AG10803 (cell line): ENCODE measurements at regions not wholly inside any gene's neighbourhood (a gene's known extent, or its start where the extent isn't known, plus 50 kb on each side); places are given as distances from the start of the nearest gene placed in this dataset.
A peak's percentile ranks its signal among the peaks of the same experiment; 100 is the strongest.

Experiments used
- DNase-seq: peaks from one replicate; pipeline ENCODE4 v3.0.0; 2010; ENCODE audit warnings: low read depth
- H3K4me3 ChIP-seq: 2 replicates; pipeline ENCODE4 v1.5.1; 2011; ENCODE audit warnings: mild to moderate bottlenecking, low read length, control low read depth
- TF ChIP-seq, protein P1 (sequence below): conservative IDR thresholded peaks from 2 replicates; pipeline ENCODE4 v1.5.1; 2011; ENCODE audit warnings: mild to moderate bottlenecking, low read length, control low read depth, inconsistent platforms

DNA sequence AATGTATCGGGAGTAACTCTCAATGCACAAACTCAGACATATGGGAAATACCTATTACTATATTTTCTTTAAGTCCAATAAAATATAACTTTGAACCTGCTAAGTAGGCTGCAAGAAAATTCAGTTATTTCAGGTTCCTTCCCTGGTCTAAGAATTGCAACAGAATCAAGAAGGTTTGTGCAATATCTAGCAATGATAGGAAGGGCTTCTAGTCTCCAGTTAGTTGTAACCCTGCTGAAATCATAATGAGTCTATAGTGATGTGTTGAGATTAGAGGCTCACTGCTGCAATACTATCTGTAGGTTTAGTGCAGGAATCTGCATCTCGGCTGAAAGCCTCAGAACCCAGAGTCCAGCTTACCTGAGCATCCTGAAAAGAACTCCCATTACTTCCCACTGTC, 110.5 kb downstream of the PMP22 start:
- TF ChIP-seq, protein P1, sequence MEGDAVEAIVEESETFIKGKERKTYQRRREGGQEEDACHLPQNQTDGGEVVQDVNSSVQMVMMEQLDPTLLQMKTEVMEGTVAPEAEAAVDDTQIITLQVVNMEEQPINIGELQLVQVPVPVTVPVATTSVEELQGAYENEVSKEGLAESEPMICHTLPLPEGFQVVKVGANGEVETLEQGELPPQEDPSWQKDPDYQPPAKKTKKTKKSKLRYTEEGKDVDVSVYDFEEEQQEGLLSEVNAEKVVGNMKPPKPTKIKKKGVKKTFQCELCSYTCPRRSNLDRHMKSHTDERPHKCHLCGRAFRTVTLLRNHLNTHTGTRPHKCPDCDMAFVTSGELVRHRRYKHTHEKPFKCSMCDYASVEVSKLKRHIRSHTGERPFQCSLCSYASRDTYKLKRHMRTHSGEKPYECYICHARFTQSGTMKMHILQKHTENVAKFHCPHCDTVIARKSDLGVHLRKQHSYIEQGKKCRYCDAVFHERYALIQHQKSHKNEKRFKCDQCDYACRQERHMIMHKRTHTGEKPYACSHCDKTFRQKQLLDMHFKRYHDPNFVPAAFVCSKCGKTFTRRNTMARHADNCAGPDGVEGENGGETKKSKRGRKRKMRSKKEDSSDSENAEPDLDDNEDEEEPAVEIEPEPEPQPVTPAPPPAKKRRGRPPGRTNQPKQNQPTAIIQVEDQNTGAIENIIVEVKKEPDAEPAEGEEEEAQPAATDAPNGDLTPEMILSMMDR: no peak
- DNase-seq: peak; percentile 54
- no peak overlapping the region for H3K4me3 ChIP-seq

- no peak for DNase-seq
- TF ChIP-seq, protein P1: no peak
- no peak overlapping the region for H3K4me3 ChIP-seq
Measured at GRCh38 chr17:15145621-15146020, 119.5 kb downstream of the PMP22 start.

DNA sequence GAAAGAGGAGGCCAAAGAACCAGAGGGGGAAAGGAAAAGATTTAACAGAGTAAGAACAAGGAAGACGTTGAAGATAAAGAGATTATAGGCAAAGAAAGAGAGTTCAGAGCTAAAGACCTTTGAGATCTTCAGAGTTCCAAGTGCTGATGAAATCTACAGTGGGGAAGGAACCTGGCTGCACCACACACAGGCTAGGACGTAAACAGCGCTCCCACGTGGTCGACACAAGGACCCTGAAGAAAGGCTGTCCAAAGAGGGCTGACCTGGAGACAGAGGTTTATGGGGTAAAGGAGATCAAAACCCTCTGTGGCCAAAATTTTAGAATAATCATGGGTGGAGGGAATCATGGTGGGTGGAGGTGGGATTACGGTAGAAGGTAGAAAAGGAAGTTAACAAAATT, 121.6 kb downstream of the PMP22 start:
- no peak overlapping the region for H3K4me3 ChIP-seq
- no peak for DNase-seq
- TF ChIP-seq, protein P1: no peak

GRCh38 chr17:15134363-15134762, 130.8 kb downstream of the PMP22 start:
- no peak overlapping the region for H3K4me3 ChIP-seq
- TF ChIP-seq, protein P1: no peak
- DNase-seq: no peak

GRCh38 chr17:15133826-15134225, 131.3 kb downstream of the PMP22 start:
- no peak for DNase-seq
- H3K4me3 ChIP-seq: no peak overlapping the region
- TF ChIP-seq, protein P1: no peak

- DNase-seq: no peak
- H3K4me3 ChIP-seq: no peak overlapping the region
- TF ChIP-seq, protein P1: no peak
Measured at GRCh38 chr17:15133143-15133542, 132.0 kb downstream of the PMP22 start.

DNA sequence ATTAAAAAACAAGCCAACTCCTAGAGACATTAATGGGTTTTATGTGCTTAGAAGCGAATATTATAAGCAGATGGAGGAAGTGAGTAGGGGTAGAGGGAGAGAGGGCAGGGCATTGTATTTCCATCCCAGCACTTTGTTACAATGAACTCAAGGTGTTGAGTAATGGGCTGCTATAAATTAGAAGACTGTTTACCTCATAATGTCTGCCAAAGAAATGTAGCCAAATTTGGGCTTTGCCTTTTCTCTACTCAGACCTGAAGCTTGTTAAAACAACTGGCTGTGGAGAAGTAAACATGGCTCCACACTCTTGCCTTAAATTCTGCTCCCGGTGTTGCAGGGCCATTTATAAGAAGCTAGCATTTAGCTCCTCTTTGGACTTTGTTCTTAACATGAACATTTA, 134.7 kb downstream of the PMP22 start:
- no peak for DNase-seq
- TF ChIP-seq, protein P1: no peak
- H3K4me3 ChIP-seq: no peak overlapping the region
